H1 (cell line): ENCODE measurements at regions not wholly inside any gene's neighbourhood (a gene's known extent, or its start where the extent isn't known, plus 50 kb on each side); places are given as distances from the start of the nearest gene placed in this dataset.

ENCODE experiments used
- CTCF ChIA-PET: fragments of 300-600 bp; sonication (Branson Sonifier 250); formaldehyde crosslinking; loops from one replicate; lab custom pipeline; 2021; ENCODE audit not compliant: partially characterized antibody; lab: Charles Lee
- POLR2A ChIA-PET: fragments of 300-600 bp; sonication (Branson Sonifier 250); formaldehyde crosslinking; loops from one replicate; lab custom pipeline; 2021; ENCODE audit warnings: inconsistent platforms; ENCODE audit not compliant: partially characterized antibody; lab: Charles Lee
- DNase-seq, 2 experiments: peaks; one replicate each; pipeline versions ENCODE4 v3.0.0 to v3.0.0-alpha.2; 2010 to 2022; ENCODE audit warnings: low spot score in 2 of 2, low read depth in 1 of 2, mixed read lengths in 1 of 2
- FAIRE-seq: peaks from 2 replicates; lab custom pipeline; 2011; peaks lifted over from hg19 to GRCh38; lab: Jason Lieb, UNC
- H2AFZ ChIP-seq: 2 replicates; pipeline ENCODE4 v1.8.1; 2012; ENCODE audit warnings: low read length, inconsistent platforms
- H2AK5ac ChIP-seq: 2 replicates; pipeline ENCODE4 v1.6.1; 2013; ENCODE audit warnings: low read depth, low read length
- H2BK120ac ChIP-seq: replicated peaks from 2 replicates; pipeline ENCODE3; 2013; ENCODE audit warnings: low read depth, low read length, inconsistent platforms
- H2BK12ac ChIP-seq: 2 replicates; pipeline ENCODE4 v1.6.1; 2013; ENCODE audit warnings: low read depth, low read length
- H2BK15ac ChIP-seq: 2 replicates; pipeline ENCODE4 v1.6.1; 2013; ENCODE audit warnings: low read length
- H2BK20ac ChIP-seq: 2 replicates; pipeline ENCODE4 v1.6.1; 2013; ENCODE audit warnings: low read length
- H2BK5ac ChIP-seq: 2 replicates; pipeline ENCODE4 v1.6.1; 2013; ENCODE audit warnings: low read depth, low read length
- H3K14ac ChIP-seq: 2 replicates; pipeline ENCODE4 v1.6.1; 2013; ENCODE audit warnings: inconsistent platforms; ENCODE audit not compliant: insufficient read length
- H3K18ac ChIP-seq: 2 replicates; pipeline ENCODE4 v1.6.1; 2013; ENCODE audit warnings: low read length; ENCODE audit errors: extremely low read depth
- H3K23ac ChIP-seq: 2 replicates; pipeline ENCODE4 v1.6.1; 2013; ENCODE audit warnings: inconsistent platforms; ENCODE audit not compliant: insufficient read length
- H3K23me2 ChIP-seq: 2 replicates; pipeline ENCODE4 v1.6.1; 2013; ENCODE audit warnings: low read depth, low read length
- H3K27ac ChIP-seq: 2 replicates; pipeline ENCODE4 v1.6.1; 2011; ENCODE audit warnings: low read depth, low read length, inconsistent platforms
- H3K27me3 ChIP-seq, 4 experiments: replicated peaks in 1 of 4; 1 replicate in 1 of 4; 2 replicates in 3 of 4; pipeline versions ENCODE4 v1.6.1 to v1.8.1; 2011 to 2013; ENCODE audit warnings: low read length in 3 of 4, mild to moderate bottlenecking in 3 of 4, inconsistent platforms in 2 of 4, mixed read lengths in 2 of 4, moderate library complexity in 1 of 4; ENCODE audit not compliant: control insufficient read depth in 3 of 4, insufficient read depth in 3 of 4; ENCODE audit errors: extremely low read depth in 1 of 4
- H3K36me3 ChIP-seq, 4 experiments: 2 replicates each; pipeline versions ENCODE4 v1.6.1 to v1.8.1; 2011 to 2013; ENCODE audit warnings: mild to moderate bottlenecking in 4 of 4, low read length in 3 of 4, moderate library complexity in 2 of 4, control low read depth in 1 of 4, inconsistent platforms in 1 of 4; ENCODE audit not compliant: insufficient read depth in 4 of 4, control insufficient read depth in 2 of 4
- H3K4ac ChIP-seq: replicated peaks from 2 replicates; pipeline ENCODE3; 2013; ENCODE audit warnings: low read length, low read depth, mixed read lengths, inconsistent platforms; ENCODE audit not compliant: insufficient read length
- H3K4me1 ChIP-seq, 4 experiments: replicated peaks in 1 of 4; 1 replicate in 1 of 4; 2 replicates in 3 of 4; pipeline versions ENCODE4 v1.6.1 to v1.8.1; 2011 to 2013; ENCODE audit warnings: low read length in 3 of 4, inconsistent platforms in 2 of 4, mixed read lengths in 1 of 4; ENCODE audit not compliant: insufficient read depth in 4 of 4, control insufficient read depth in 3 of 4
- H3K4me2 ChIP-seq, 2 experiments: 2 replicates each; pipeline versions ENCODE4 v1.6.1 to v1.8.1; 2011 to 2013; ENCODE audit warnings: low read depth in 2 of 2, low read length in 2 of 2, control low read depth in 1 of 2, inconsistent platforms in 1 of 2, mild to moderate bottlenecking in 1 of 2; ENCODE audit not compliant: insufficient read depth in 1 of 2
- H3K4me3 ChIP-seq, 4 experiments: fragments of 200-600, 300-600 bp in 1 of 4; sonication (generic), shearing (Covaris generic), sonication (Bioruptor Twin) in 1 of 4; 2 replicates each; pipeline versions ENCODE4 v1.5.1 to v1.8.1; 2011 to 2016; ENCODE audit warnings: low read length in 4 of 4, low read depth in 3 of 4, control low read depth in 2 of 4, inconsistent platforms in 2 of 4, mild to moderate bottlenecking in 2 of 4, mixed read lengths in 1 of 4, moderate library complexity in 1 of 4; ENCODE audit not compliant: insufficient read depth in 2 of 4; ENCODE audit errors: extremely low read depth in 1 of 4
- H3K56ac ChIP-seq: replicated peaks from 2 replicates; pipeline ENCODE3; 2013; ENCODE audit warnings: low read depth, mild to moderate bottlenecking, mixed read lengths, low read length, inconsistent platforms; ENCODE audit not compliant: insufficient read length
- H3K79me1 ChIP-seq: 2 replicates; pipeline ENCODE4 v1.6.1; 2013; ENCODE audit warnings: low read depth, low read length, control low read depth
- H3K79me2 ChIP-seq, 2 experiments: 2 replicates each; pipeline versions ENCODE4 v1.6.1 to v1.8.1; 2012 to 2013; ENCODE audit warnings: low read length in 2 of 2, mild to moderate bottlenecking in 2 of 2, inconsistent platforms in 1 of 2; ENCODE audit not compliant: insufficient read depth in 2 of 2, control insufficient read depth in 1 of 2
- H3K9ac ChIP-seq, 4 experiments: replicated peaks in 1 of 4; 1 replicate in 1 of 4; 2 replicates in 3 of 4; pipeline versions ENCODE4 v1.6.1 to v1.8.1; 2011 to 2013; ENCODE audit warnings: low read depth in 3 of 4, low read length in 3 of 4, control low read depth in 2 of 4, mild to moderate bottlenecking in 2 of 4, moderate library complexity in 2 of 4, inconsistent platforms in 1 of 4; ENCODE audit errors: extremely low read depth in 1 of 4
- H3K9me3 ChIP-seq, 2 experiments: 2 replicates each; pipeline versions ENCODE4 v1.6.1 to v1.8.1; 2012 to 2013; ENCODE audit warnings: mild to moderate bottlenecking in 2 of 2, moderate library complexity in 2 of 2, control low read depth in 1 of 2, inconsistent platforms in 1 of 2, low read depth in 1 of 2, low read length in 1 of 2, mixed read lengths in 1 of 2; ENCODE audit not compliant: insufficient read depth in 2 of 2
- H4K20me1 ChIP-seq, 2 experiments: replicated peaks in 1 of 2; 2 replicates each; pipeline versions ENCODE3 to v1.8.1; 2011 to 2013; ENCODE audit warnings: inconsistent platforms in 2 of 2, low read length in 2 of 2, mild to moderate bottlenecking in 1 of 2; ENCODE audit not compliant: insufficient read depth in 2 of 2, control insufficient read depth in 1 of 2
- H4K5ac ChIP-seq: 2 replicates; pipeline ENCODE4 v1.6.1; 2013; ENCODE audit warnings: low read length, low read depth, mixed read lengths, inconsistent platforms; ENCODE audit not compliant: insufficient read length
- H4K8ac ChIP-seq: 2 replicates; pipeline ENCODE4 v1.8.0; 2013; ENCODE audit warnings: mild to moderate bottlenecking, moderate library complexity, low read length, inconsistent platforms; ENCODE audit not compliant: insufficient read depth; ENCODE audit errors: extremely low read depth
- H4K91ac ChIP-seq: replicated peaks from 2 replicates; pipeline ENCODE3; 2013; ENCODE audit warnings: low read length, mixed read lengths, inconsistent platforms; ENCODE audit not compliant: insufficient read length
- ATF2 ChIP-seq: IDR thresholded peaks from 2 replicates; pipeline ENCODE4 v1.6.1; 2012; ENCODE audit warnings: low read length, inconsistent platforms
- ATF3 ChIP-seq: IDR thresholded peaks from 2 replicates; pipeline ENCODE4 v1.6.1; 2011; ENCODE audit warnings: low read depth, mild to moderate bottlenecking, low read length; ENCODE audit not compliant: insufficient read depth
- CEBPB ChIP-seq: IDR thresholded peaks from 2 replicates; pipeline ENCODE4 v1.6.1; 2012; ENCODE audit warnings: low read depth, low read length
- EZH2 ChIP-seq: fragments of 200-600 bp; sonication (generic); IDR thresholded peaks from 2 replicates; pipeline ENCODE4 v1.7.1; 2012; ENCODE audit warnings: low read depth, mild to moderate bottlenecking, moderate library complexity, low read length, inconsistent platforms; ENCODE audit not compliant: severe bottlenecking
- HDAC6 ChIP-seq: IDR thresholded peaks from one replicate; pipeline ENCODE4 v1.7.1; 2012; ENCODE audit warnings: low read depth, mild to moderate bottlenecking, inconsistent platforms, low read length, moderate library complexity
- PHF8 ChIP-seq: fragments of 200-600 bp; sonication (generic); conservative IDR thresholded peaks from 2 replicates; pipeline ENCODE4 v1.7.1; 2012; ENCODE audit warnings: low read depth, mild to moderate bottlenecking, inconsistent platforms, low read length, moderate library complexity
- POU5F1 ChIP-seq: IDR thresholded peaks from 2 replicates; pipeline ENCODE4 v1.6.1; 2011; ENCODE audit warnings: low read depth, mild to moderate bottlenecking, low read length, moderate library complexity
- RBBP5 ChIP-seq: IDR thresholded peaks from 2 replicates; pipeline ENCODE4 v1.7.1; 2012; ENCODE audit warnings: low read depth, mild to moderate bottlenecking, inconsistent platforms, low read length, moderate library complexity, borderline replicate concordance
- RFX5 ChIP-seq: IDR thresholded peaks from 2 replicates; pipeline ENCODE4 v1.6.1; 2011; ENCODE audit warnings: low read depth, low read length, improper control_type of control experiment, borderline replicate concordance
- SUZ12 ChIP-seq: fragments of 200-600 bp; sonication (generic); IDR thresholded peaks from 2 replicates; pipeline ENCODE4 v1.6.1; 2012; ENCODE audit warnings: mild to moderate bottlenecking, inconsistent platforms, low read length, moderate library complexity, mixed read lengths
- TEAD4 ChIP-seq: IDR thresholded peaks from 2 replicates; pipeline ENCODE4 v1.6.1; 2012; ENCODE audit warnings: low read depth, low read length, inconsistent platforms, mixed read lengths
- WGBS, 2 experiments: shearing (Covaris generic) in 1 of 2; methylation state at CpG; one replicate each; pipeline versions ENCODE4 v1.1.6 to v1.1.7; 2013 to 2015; ENCODE audit warnings: low lambda C conversion rate in 2 of 2, mixed read lengths in 2 of 2, inconsistent platforms in 1 of 2, low coverage in 1 of 2, missing lambda C conversion rate in 1 of 2; ENCODE audit not compliant: insufficient replicate concordance in 2 of 2, insufficient coverage in 1 of 2, insufficient read length in 1 of 2; ENCODE audit errors: extremely low coverage in 1 of 2, missing lambda C conversion rate in 1 of 2; 5-methylcytosine and 5-hydroxymethylcytosine counted together

GRCh38 chr11:56816259-56816658 is 67.8 kb upstream of the OR9G4 start:
- H3K79me2 ChIP-seq: no peaks in the 10 kb centered on the region
- H2BK5ac ChIP-seq: no peak overlapping the region
- TF ChIP-seq PHF8 (no peak), CEBPB (no peak), POU5F1 (no peak), ATF2 (no peak), ATF3 (no peak), EZH2 (no peak), TEAD4 (no peak), SUZ12 (no peak), HDAC6 (no peak), RFX5 (no peak), RBBP5 (no peak)

More at GRCh38 chr11:56816259-56816658, 67.8 kb upstream of the OR9G4 start:
- H4K91ac ChIP-seq: no peak overlapping the region
- no peak overlapping the region for H4K8ac ChIP-seq
- H3K4ac ChIP-seq: no peak overlapping the region
- H3K9me3 ChIP-seq: 0 out of 4 replicates have a peak, but pooled peaks cover 0 to 3% of the 10 kb centered on the region in 2 experiments
- no peak overlapping the region for H3K9ac ChIP-seq
- 95% methylated on average over 2 of the region's 2 CpGs; no CpG with 5 or more reads in 1 of the 2 experiments for WGBS, 2 experiments
- H4K20me1 ChIP-seq: no peaks in the 10 kb centered on the region
- no peaks in the 10 kb centered on the region for H3K4me1 ChIP-seq
- no peaks in the 10 kb centered on the region for H3K23me2 ChIP-seq
- H3K56ac ChIP-seq: no peak overlapping the region
- no peaks in the 10 kb centered on the region for H3K79me1 ChIP-seq
- H2BK12ac ChIP-seq: no peak overlapping the region
- CTCF ChIA-PET: interaction anchor here (1.0 kb wide), 1 partner anchor 434 kb away, joined by 3 read pairs; no protein-coding TSS in a partner anchor
- FAIRE-seq: no peak
- no peak overlapping the region for H2AFZ ChIP-seq
- no peak overlapping the region for H2BK20ac ChIP-seq
- no peak overlapping the region for H3K23ac ChIP-seq
- H4K5ac ChIP-seq: no peak overlapping the region
- H3K14ac ChIP-seq: no peak overlapping the region
- no peak overlapping the region for H3K4me3 ChIP-seq
- H3K18ac ChIP-seq: no peak overlapping the region
- no peak overlapping the region for H3K27ac ChIP-seq
- no peaks in the 10 kb centered on the region; a peak in 1 of 8 replicates for H3K36me3 ChIP-seq
- no peak overlapping the region for H3K4me2 ChIP-seq
- no peak for DNase-seq
- H2BK15ac ChIP-seq: no peak overlapping the region
- no peaks in the 10 kb centered on the region for H3K27me3 ChIP-seq
- POLR2A ChIA-PET: no interaction called here
- no peak overlapping the region for H2BK120ac ChIP-seq
- no peak overlapping the region for H2AK5ac ChIP-seq
